Esophagus muscularis mucosa (tissue), 4 donors: ENCODE measurements at regions not wholly inside any gene's neighbourhood (a gene's known extent, or its start where the extent isn't known, plus 50 kb on each side); places are given as distances from the start of the nearest gene placed in this dataset.

Experiments
- DNase-seq: peaks from one replicate; pipeline ENCODE4 v3.0.0-alpha.2; 2017; ENCODE audit errors: extremely low spot score
- H3K27ac ChIP-seq, 4 donors: fragments of 200-600 bp; sonication (generic); replicated peaks in 1 of 4; 1 replicate in 3 of 4; 2 replicates in 1 of 4; pipeline ENCODE4 v1.5.1; 2016 to 2019; ENCODE audit warnings: mild to moderate bottlenecking in 1 of 4
- H3K27me3 ChIP-seq, 4 donors: fragments of 200-600 bp; sonication (generic); one replicate each; pipeline versions ENCODE4 v1.5.1 to v1.6.0; 2016 to 2019
- H3K36me3 ChIP-seq, 4 donors: fragments of 200-600 bp; sonication (generic); one replicate each; pipeline ENCODE4 v1.5.1; 2016 to 2019
- H3K4me1 ChIP-seq, 4 donors: fragments of 200-600 bp; sonication (generic); one replicate each; pipeline ENCODE4 v1.5.1; 2016 to 2019
- H3K4me3 ChIP-seq, 4 donors: fragments of 200-600 bp; sonication (generic); 1 replicate in 2 of 4; 2 replicates in 2 of 4; pipeline ENCODE4 v1.5.1; 2016 to 2019; ENCODE audit warnings: mild to moderate bottlenecking in 4 of 4, moderate library complexity in 1 of 4
- H3K9me3 ChIP-seq, 4 donors: fragments of 200-600 bp; sonication (generic); 1 replicate in 3 of 4; 2 replicates in 1 of 4; pipeline ENCODE4 v1.5.1; 2016 to 2019
- EP300 ChIP-seq: sonication (generic); formaldehyde crosslinking; IDR thresholded peaks from one replicate; pipeline ENCODE4 v1.6.1; 2017; ENCODE audit warnings: antibody characterized with exemption
- POLR2A ChIP-seq: fragments of 450-650 bp; IDR thresholded peaks from one replicate; pipeline ENCODE4 v1.6.1; 2017; ENCODE audit warnings: antibody characterized with exemption, moderate library complexity, mild to moderate bottlenecking, low read depth
- POLR2AphosphoS5 ChIP-seq, 2 donors: sonication (generic); formaldehyde crosslinking; IDR thresholded peaks; one replicate each; pipeline ENCODE4 v1.6.1; 2017; ENCODE audit warnings: antibody characterized with exemption in 2 of 2
- WGBS: methylation state at CpG from one replicate; pipeline ENCODE4 v1.1.5; 2018; 5-methylcytosine and 5-hydroxymethylcytosine counted together
- intact Hi-C: fragments of 100-400 bp; cut with DNase I; formaldehyde crosslinking; loops from one replicate; pipeline ENCODE4 v1.15.1; 2023
- TF ChIP-seq, protein P1 (sequence below), 3 experiments: fragments of 200-600 bp in 2 of 3; fragments of 450-650 bp in 1 of 3; sonication (generic) in 2 of 3; IDR thresholded peaks; one replicate each; pipeline ENCODE4 v1.5.1; 2017 to 2019; ENCODE audit warnings: antibody characterized with exemption in 3 of 3, mild to moderate bottlenecking in 2 of 3, moderate library complexity in 1 of 3

DNA sequence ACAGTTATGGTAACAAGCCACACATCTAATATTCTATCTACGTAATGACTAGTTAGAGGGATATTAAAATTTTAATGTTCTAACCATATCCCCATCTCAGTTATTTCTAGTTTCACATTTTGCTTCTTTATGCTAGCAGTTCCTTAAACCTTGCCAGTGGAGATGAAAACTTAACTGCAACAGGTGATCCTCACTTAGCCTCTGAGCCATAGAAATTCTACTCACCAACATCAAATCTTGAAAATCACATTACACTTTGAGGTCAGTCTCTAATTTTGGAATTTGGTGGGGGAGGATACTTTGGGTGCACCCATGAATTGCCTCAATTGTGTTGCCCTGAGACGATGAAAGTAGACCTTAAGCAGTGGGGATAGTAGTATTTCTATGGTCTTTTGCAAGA lies 256.4 kb downstream of the GATA3 start:
- Histone ChIP-seq H3K9me3 (no peaks in the 10 kb centered on the region), H3K27me3 (peaks cover 0 to 3% (median 0%) of the 10 kb centered on the region in 4 donors), H3K4me1 (peaks cover 0 to 6% (median 2%) of the 10 kb centered on the region in 4 donors), H3K27ac (no peak overlapping the region), H3K36me3 (no peaks in the 10 kb centered on the region), H3K4me3 (no peak overlapping the region)
- WGBS, result 95% methylated on average over 2 of the region's 2 CpGs
- no peak for DNase-seq
- intact Hi-C loops, result no loop called here
- TF ChIP-seq POLR2A, result no peak
- TF ChIP-seq EP300, result no peak
- no peak for TF ChIP-seq POLR2AphosphoS5 (IDR thresholded peaks at IDR 0.05)

DNA sequence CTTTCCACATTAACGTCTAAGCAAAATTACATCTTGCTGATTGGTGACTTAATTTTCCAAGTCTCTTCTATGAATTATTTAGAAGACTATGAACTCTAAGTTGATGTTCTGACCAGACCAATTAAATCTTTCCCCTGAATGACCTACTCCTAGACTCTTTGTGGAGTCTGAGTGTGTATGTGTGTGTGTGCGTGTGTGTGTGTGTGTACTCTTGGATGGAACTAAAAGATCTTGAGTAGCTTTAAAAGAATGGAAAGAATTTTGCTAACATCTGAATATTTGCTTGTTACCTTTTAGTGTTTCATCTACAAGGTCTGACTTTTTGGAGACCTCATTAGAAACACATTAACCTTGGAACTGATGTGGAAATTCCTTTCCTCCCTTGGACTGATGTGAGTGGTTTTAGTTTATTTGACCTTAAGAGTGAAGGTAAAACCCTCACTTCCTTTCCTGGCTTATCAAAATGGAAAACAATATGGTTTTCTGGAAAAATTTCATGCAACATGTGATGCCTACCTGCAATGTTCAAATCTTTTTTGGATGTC lies 257.1 kb downstream of the GATA3 start:
- TF ChIP-seq POLR2A (no peak), EP300 (no peak), POLR2AphosphoS5 (IDR thresholded peaks at IDR 0.05) (no peak)
- TF ChIP-seq, protein P1, sequence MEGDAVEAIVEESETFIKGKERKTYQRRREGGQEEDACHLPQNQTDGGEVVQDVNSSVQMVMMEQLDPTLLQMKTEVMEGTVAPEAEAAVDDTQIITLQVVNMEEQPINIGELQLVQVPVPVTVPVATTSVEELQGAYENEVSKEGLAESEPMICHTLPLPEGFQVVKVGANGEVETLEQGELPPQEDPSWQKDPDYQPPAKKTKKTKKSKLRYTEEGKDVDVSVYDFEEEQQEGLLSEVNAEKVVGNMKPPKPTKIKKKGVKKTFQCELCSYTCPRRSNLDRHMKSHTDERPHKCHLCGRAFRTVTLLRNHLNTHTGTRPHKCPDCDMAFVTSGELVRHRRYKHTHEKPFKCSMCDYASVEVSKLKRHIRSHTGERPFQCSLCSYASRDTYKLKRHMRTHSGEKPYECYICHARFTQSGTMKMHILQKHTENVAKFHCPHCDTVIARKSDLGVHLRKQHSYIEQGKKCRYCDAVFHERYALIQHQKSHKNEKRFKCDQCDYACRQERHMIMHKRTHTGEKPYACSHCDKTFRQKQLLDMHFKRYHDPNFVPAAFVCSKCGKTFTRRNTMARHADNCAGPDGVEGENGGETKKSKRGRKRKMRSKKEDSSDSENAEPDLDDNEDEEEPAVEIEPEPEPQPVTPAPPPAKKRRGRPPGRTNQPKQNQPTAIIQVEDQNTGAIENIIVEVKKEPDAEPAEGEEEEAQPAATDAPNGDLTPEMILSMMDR (IDR thresholded peaks at IDR 0.05), result no peak
- no peaks in the 10 kb centered on the region for H3K27me3 ChIP-seq
- no peaks in the 10 kb centered on the region for H3K9me3 ChIP-seq
- WGBS, result 91% methylated on average over 2 of the region's 2 CpGs
- DNase-seq, result no peak
- peaks cover 0 to 6% (median 2%) of the 10 kb centered on the region in 4 donors for H3K4me1 ChIP-seq
- no peak overlapping the region for H3K27ac ChIP-seq
- H3K36me3 ChIP-seq, result no peaks in the 10 kb centered on the region
- no peak overlapping the region for H3K4me3 ChIP-seq
- intact Hi-C loops, result no loop called here

DNA sequence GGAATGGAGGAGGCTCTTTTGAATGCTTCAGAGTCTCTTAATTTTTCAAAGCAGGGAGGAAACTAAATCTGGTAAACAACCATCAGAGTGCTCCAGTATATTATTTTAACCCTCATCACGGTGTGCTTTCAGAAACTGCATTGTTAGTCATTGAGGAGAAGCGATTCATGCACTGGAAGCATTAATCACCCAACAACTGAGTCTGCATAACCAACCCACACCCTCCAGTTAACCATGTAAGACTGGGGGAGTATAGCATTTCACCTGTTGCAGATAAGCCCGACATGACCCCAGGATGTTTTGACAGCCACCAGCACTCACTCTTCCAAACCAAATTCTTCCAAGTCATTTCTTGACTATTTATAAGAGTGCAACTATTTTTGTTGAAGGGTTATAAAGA lies 257.6 kb downstream of the GATA3 start:
- no peak for DNase-seq
- no peak overlapping the region for H3K4me3 ChIP-seq
- H3K4me1 ChIP-seq, result peaks cover 0 to 6% (median 2%) of the 10 kb centered on the region in 4 donors
- no peak overlapping the region for H3K27ac ChIP-seq
- no peak for TF ChIP-seq POLR2A
- no peak for TF ChIP-seq POLR2AphosphoS5 (IDR thresholded peaks at IDR 0.05)
- TF ChIP-seq, protein P1 (IDR thresholded peaks at IDR 0.05), result no peak
- no peak for TF ChIP-seq EP300
- no peaks in the 10 kb centered on the region for H3K9me3 ChIP-seq
- peaks cover 0 to 3% (median 0%) of the 10 kb centered on the region in 4 donors for H3K27me3 ChIP-seq
- intact Hi-C loops, result no loop called here
- 61% methylated on average over 3 of the region's 3 CpGs for WGBS
- H3K36me3 ChIP-seq, result no peaks in the 10 kb centered on the region

DNA sequence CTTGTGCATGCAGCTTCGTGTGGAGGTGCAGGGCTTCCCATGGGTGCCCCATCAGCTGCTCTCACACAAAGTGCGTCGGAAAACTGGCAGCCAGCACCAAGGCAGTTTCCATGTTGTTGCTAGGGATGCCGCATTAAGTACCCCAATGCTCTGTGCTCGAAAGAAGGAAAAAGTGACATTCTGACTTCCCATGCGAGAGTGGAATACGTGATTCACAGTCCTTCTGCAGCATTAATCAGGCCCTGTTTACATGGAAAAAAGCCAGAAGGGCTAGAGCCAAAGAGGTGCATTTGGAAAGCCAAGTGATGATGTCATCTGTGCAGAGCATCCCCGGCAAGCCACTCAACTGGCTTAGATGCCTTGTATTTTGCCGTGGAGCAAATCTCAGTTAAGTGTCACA lies 258.3 kb downstream of the GATA3 start:
- intact Hi-C loops, result no loop called here
- H3K9me3 ChIP-seq, result no peaks in the 10 kb centered on the region
- no peaks in the 10 kb centered on the region for H3K36me3 ChIP-seq
- no peak overlapping the region for H3K4me3 ChIP-seq
- no peak for DNase-seq
- WGBS, result 44% methylated on average over 9 of the region's 9 CpGs
- H3K4me1 ChIP-seq, result peaks cover 0 to 6% (median 2%) of the 10 kb centered on the region in 4 donors
- no peak for TF ChIP-seq POLR2A
- no peak overlapping the region for H3K27ac ChIP-seq
- H3K27me3 ChIP-seq, result peaks cover 0 to 5% (median 0%) of the 10 kb centered on the region in 4 donors

DNA sequence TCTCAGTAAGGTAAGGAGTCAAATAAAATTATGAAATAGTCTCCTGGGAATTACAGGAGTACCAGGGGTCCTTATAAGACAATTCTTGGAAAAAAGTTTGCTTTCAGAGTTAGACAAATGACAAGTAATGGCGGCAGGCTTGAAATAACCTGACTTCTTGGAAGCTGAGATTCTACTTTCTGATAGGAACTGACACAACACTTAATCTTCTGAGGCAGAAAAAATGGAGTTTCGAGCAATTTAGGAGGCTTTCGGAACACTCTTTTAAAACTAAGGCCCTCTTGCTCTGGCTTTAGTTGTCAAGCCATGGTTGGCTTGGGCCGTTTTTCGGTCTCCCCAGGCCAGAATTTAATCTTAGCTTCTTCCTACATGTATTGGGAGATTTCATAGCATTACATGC lies 260.0 kb downstream of the GATA3 start:
- Histone ChIP-seq H3K36me3 (no peaks in the 10 kb centered on the region), H3K27me3 (peaks cover 0 to 10% (median 0%) of the 10 kb centered on the region in 4 donors), H3K4me1 (peaks cover 0 to 6% (median 2%) of the 10 kb centered on the region in 4 donors), H3K27ac (no peak overlapping the region), H3K4me3 (no peak overlapping the region), H3K9me3 (no peaks in the 10 kb centered on the region)
- TF ChIP-seq POLR2A, result no peak
- TF ChIP-seq, protein P1 (IDR thresholded peaks at IDR 0.05), result no peak
- intact Hi-C loops, result no loop called here
- WGBS, result 88% methylated on average over 5 of the region's 5 CpGs
- no peak for DNase-seq

DNA sequence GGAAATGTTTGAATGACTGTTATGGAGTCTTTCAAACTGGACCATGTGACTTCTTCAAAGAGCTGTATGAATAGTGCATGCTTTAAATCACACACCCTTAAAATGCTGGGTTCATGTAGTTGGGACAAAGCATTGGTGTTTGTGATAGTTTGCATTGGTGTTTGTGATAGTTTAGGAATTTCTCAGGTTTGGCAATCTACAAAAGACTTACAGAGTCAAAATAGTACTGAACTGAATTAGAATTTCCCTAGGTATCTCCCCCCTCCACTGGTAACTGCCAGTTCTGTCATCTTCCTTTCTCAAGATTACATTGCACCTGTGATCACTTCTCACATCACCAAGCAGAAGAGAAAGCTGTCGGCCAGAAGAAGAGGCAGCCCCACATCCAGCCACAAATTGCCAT lies 261.1 kb downstream of the GATA3 start:
- H3K4me3 ChIP-seq, result no peak overlapping the region
- no peak for DNase-seq
- peaks cover 0 to 18% (median 1%) of the 10 kb centered on the region in 4 donors for H3K27me3 ChIP-seq
- H3K27ac ChIP-seq, result no peak overlapping the region
- no peaks in the 10 kb centered on the region for H3K36me3 ChIP-seq
- WGBS, result 74% methylated on average over 1 of the region's 1 CpG
- TF ChIP-seq, protein P1 (IDR thresholded peaks at IDR 0.05), result no peak
- intact Hi-C loops, result no loop called here
- no peaks in the 10 kb centered on the region for H3K9me3 ChIP-seq
- peaks cover 0 to 6% (median 2%) of the 10 kb centered on the region in 4 donors for H3K4me1 ChIP-seq
